GM18873 (cell line): ENCODE measurements at regions not wholly inside any gene's neighbourhood (a gene's known extent, or its start where the extent isn't known, plus 50 kb on each side); places are given as distances from the start of the nearest gene placed in this dataset.

Experiments
- ATAC-seq: cut with Tn5 transposase; IDR thresholded peaks from one replicate; pipeline ENCODE4 v1.9.1; 2021; ENCODE audit warnings: mild to moderate bottlenecking, moderate library complexity, moderate number of reproducible peaks; ENCODE audit not compliant: unreplicated experiment, low FRiP score

DNA sequence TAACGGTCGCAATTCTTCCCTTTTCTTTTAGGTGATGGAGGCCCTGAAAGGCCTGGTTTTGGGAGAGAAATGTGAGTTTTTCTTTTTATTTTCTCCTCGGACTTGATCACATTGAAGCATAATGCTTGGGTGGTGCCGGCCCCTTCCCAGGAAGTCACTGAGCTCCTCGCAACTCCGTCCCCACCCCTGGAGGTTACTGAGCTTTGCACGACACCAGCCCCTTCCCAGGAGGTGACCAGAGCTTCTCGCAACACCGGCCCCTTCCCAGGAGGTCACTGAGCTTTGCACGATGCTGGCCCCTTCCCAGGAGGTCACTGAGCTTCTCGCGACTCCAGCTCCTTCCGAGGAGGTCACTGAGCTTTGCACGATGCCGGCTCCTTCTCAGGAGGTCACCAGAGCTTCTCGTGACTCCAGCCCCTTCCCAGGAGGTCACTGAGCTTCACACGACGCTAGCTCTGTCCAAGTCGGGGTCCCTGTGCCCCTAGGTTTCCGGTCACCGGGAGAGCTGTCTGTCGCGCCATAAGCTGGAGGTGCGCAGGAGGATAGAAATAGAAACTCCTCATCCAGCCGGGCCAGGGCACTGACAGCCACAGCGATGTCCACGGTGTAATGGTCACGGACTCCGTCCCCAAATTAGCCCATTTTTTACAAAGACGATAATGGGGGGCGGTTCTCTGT lies 586.4 kb downstream of the BRD1 start:
- no peak for ATAC-seq

DNA sequence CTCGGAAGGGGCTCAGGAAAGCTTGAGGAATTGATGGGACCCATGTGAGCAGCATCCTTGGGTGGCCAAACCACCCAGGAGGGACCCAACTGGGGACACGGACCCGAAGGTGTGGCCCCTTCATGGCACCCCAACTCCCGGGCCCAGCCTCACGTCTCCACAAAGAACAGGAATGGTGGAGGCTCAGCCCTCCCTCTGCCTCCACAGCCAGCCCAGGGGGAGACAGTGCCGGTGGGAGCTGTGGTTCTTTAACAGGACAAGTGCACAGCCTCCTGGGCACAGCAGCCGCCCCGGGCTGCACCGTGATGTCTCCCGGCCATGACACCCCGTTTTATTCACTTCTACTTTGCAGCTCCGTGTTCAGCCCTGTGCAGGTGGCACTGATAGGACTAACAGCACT lies 587.2 kb downstream of the BRD1 start:
- no peak for ATAC-seq

DNA sequence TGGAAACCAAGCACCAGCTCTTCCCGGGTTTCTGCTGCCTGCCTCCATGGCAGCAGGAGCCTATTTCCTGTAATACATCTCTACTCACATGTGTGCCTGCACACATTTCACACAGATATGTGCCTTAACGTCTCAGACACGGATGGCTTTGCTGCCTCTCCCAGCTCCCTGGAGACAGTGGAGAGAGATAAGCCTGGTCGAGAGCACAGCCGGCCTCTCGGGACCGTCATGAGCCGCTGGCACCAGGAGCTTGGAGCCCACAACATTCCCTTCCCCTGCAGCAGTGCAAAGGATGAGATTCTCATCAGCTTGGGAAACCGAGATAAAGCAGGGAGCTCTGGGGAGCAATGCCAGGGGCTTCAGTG lies 587.7 kb downstream of the BRD1 start:
- ATAC-seq, result no peak

DNA sequence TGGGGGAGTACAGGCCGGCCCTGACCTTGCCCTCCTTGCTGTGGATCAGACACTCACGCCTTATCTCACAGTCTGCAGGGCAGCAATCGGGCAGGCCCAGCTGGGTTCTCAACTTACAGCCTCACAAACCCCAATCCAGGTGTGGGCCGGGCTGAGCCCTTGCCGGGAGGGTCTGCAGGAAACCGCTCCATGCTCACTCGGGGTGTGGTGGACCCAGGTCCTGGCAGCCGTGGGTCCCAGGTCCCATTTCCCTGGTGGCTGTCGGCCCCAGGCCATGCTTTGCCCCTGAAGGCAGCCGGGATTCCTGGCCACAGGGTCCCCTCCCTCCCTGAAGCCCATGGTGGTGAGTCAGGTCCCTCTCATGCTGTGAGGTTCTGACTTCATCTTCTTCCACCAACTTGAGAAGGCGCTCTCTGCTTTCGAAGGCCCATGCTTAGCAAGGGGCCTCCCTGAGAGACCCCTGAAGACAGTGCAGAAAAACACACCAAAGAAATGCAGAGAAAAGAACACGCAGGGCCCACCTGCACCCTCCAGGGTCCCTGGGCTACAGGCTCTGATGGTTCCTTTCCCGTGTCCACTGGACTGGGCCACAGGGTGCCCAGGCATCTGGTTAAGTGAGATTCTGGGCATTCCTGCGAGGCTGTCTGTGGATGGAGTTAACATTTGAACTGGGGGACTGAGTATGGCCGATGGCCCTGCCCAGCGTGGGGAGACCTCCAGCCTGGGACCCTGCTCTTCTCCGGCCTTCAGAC lies 588.2 kb downstream of the BRD1 start:
- no peak for ATAC-seq

DNA sequence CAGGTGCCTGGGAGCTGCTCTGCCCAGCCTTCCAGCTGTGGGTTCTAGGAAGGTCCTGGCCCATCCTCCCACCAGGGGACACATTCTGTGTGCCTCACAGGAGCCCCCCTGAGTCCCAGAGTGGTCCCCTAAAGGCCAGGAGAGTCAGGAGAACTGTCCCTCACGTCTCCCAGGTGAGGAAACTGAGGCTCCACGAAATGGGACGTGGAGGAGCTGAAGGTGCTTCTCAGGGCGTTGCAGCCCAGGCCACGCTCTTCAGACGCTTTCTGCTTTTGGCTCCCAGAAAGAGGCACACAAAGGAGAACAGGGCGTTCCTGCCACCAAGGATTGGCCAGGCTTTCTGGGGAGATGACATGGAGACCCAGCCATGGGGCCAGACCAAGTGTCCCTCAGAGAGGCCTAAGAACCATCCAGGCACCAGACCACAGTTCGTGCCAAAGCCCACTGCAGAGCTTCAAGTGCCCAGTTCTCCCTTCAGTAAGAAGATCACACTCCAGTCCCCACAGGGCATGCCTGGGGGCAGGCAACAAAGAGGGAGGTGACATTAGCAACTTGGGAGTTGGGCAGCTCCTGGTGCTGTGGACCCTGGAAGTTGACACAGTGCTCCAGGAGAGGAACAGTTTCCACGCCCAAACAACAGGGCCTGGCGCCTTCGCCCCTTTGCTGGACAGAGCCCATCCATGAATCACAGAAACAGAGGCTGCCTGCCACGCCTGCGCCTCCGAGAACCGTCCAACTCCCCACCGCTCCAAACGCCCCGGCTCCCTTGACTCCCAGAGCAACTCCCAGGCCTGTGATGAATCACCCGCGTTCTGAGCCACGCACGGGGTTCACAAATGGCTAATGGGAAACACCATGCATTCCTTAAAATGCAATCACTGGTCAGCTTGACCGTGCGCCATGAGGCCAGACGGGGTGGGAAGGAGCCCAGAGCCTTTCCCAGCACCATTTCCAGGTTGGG lies 589.2 kb downstream of the BRD1 start:
- no peak for ATAC-seq

DNA sequence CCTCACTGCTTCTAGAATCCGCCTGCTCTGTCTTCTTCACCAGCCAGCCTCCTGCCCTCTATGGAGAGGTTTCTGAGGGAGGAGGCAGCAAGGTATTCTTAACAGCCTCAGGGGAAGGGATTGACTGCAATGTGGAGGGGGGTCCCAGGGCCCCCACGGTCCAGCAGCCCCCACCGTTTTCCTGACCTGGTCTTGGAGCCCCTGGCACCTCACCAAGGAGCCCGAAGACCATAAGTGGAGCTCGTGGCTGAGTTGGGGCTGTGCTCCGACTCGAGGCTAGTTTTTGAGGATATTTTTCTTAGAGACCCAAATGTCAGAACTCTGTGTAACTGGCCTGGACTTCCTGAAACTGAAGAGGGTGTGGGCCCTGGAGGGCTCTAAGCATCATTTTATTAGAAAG lies 590.0 kb downstream of the BRD1 start:
- no peak for ATAC-seq

DNA sequence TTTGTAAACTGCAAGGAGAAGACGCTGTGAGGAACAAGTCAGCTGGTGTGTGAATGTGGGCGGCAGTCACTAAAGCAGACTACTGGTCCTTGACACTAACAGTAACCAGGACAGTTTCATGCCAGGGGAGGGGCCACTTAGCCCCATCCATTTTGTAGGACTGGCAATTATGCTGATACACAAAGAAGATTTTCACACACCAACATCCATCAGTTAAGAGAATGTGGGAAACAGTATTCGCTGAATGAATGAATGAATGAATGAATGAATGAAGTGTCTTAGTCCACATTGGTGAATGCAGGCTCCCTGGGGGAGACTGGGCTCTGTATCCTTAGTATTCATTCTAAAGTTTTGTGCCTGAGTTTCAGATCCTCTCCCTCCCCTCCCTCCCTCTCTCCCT lies 590.4 kb downstream of the BRD1 start:
- no peak for ATAC-seq

DNA sequence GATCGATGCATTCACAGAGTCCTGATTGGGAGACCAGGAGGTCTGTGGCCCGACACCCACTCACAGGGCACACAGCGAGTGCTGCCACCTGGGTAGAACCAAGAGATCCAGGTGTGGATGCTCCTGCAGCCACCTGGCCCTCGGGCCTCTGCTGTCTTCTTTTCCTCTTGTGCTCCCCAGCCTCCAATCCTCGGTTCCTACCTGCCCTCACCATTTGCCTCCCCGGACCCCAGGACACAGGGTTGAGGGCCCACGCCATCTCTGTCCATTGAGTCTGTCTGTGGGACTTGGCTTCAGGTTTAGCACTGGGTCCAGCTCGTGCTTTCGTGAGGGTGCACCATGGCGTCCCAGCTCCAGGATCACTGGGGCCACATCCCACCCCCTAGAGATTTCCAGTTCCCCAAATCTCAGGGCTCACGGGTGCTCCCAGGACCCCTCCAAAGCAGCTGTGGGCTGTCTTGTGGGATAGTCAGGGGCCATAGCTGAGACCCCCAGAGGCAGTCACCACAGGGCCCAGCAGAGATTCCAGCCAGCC lies 591.1 kb downstream of the BRD1 start:
- ATAC-seq, result no peak

DNA sequence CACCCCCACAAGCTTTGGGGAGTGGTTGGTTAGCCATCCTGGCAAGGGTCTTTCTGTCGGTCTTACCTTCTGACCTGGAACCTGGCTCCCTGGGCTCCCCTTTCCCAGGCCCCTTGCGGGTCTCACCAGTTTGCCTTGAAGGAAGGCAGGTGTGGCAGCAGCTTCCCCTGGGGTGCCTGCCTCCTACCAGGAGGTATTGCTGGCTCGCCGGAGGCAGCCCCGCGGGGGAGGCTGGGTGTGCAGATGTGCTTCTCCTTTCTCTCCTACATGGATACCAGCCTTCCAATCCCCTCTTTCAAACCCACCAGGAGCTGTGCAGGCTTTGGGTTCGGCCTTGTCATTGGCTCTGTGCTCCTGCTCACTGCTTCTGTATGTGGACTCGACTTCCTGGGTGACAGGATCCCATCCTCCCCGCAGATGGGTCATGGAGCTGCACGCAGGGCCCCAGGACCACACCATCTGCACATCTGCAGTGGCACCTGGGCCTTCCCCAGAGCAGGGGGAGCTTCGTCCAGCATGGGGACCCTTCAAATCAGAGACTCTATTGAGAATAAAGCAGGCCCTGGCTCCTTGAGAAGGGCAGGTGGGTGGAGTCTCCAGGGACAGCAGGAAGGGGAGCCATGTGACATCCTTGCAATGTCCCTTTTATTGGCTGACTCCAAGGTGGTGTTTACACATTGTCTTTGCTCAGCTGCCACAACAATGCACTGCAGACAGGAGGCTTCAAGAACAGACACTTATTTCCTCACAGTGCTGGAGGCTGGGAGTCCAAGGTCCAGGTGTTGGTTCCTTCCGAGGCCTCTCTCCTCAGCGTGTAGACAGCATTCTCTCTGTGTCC lies 592.0 kb downstream of the BRD1 start:
- no peak for ATAC-seq

DNA sequence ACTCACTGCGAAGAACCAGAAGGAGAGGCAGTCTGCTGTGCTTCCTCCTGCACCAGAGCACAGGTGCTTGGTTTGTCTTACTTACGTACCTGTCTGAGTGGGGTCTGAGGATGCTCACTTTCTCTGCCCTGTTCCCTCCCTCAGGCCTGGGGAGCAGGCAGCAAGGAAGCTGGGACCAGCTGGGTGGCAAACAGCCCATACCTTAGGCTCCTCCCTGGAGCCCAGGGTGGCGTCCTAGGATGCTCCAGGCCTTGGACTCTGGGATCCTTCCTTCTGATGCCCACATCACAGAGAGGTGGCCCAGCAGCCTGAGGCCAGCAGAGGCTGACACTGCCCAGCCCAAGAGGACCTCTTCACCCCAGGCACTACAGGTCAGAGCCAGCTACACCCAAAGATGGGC lies 593.2 kb downstream of the BRD1 start:
- ATAC-seq, result no peak

DNA sequence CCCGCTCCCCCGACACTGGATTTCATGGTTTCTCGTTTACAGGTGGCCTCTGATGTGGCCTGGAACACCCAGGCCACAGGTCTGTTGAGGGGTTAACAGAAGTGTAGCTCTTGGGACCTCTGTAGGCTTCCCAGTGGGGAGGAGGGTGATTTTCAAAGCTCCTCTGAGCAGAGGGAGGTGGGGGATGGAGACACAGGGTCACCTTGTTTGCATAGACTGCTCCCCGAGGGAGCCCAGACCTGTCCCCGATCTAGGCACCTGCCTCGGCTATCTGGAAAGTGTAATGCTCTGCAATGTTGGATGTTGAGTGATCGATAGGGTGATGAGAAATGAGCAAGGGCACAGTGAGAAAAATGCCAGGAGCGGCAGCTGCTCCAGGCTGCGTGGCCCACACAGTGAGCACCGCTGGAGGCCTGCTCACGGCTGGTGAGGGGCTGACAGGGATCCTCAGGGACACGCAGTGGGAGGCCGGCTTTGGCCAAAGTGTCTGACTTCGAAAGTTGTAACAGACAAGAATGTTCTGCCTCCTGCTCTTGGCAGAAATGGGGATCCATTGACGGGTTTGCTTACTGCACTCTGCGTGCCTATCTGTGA lies 594.1 kb downstream of the BRD1 start:
- ATAC-seq, result no peak

DNA sequence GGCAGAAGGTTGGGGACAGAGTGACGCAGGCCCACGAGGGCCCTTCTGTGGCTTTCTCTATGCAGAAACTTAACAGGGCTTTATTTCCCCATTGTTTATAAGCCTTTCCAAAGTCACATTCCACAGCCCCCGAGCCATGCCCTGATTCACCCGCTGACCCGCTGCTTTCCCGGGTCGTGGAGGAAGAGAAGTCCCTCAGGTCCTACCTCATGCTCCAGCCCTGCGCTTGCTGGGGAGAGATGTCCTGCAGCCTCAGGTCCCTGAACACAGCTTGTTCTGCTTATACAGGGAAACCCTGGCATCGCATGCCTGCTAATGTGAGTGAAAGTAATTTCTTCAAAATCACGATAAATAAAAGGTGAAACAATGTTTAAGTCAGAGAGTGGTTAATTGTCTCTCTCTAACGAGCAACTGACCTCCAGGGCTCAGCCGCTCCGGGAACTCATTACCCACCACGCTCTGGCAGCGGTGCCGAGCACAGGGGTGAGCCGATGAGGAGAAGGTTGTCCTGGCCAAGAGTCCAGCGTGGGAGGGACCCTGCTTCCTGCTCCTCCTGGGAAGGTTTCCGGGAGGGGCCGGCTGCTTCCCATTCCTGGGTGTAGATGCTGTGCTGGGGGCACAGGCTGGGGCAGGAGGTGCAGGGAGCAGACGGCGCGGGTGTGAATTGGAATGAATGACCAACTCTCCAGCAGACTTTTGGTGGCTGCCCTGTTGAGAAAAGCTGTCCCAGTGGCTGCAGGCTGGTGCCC lies 595.2 kb downstream of the BRD1 start:
- ATAC-seq, result no peak

DNA sequence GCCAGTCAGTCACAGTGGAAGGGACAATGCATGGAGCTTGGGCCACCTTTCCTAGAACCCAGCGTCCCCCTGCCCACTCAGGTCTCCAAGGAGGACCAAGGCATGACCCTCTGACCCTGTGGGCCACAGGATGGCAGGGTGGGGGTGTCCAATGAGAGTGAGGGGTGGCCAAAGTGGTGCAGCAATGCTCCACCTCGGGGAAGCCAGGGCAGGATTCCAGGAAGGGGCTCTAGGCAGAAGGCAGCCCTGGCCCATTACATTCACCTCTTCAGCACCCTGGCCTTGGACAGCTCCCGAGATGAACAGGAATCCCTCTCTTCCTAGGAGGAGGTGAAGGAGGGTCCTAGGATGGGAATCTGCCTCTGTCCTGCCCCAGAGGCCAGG lies 597.5 kb downstream of the BRD1 start:
- no peak for ATAC-seq

DNA sequence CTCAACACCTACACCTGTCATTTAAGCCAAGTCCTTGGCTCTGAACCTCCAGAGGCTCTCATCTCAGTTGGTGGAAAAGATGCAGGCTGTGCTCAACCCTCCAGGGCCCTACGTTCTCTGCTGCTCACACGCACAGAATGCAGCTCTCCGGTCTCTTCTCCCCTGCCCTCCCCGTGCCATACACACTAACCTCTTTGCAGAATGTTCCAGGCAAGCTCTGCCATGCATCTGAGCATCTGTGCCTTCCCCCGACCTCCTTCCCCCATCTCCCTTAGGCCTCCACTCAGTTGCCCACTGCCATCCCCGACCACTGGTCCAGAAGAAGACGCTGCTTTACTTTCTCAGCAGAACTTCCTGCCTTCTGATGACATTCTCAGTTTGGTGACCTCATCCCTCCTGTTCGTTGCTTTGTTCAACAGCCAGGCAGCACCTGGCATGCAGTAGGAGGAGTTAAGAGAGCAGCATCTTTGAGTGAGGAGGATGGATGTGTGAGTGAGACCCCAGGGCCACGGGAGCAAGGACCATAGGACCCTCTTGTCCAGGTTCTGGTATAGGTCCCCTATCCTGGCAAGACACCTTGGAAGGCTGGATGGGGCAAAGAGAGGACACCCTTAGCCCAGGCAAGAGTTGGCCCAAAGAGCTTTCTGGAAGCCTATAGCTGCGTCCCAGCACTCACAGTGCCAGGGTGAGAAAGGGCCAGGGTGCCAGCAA lies 598.0 kb downstream of the BRD1 start:
- no peak for ATAC-seq

DNA sequence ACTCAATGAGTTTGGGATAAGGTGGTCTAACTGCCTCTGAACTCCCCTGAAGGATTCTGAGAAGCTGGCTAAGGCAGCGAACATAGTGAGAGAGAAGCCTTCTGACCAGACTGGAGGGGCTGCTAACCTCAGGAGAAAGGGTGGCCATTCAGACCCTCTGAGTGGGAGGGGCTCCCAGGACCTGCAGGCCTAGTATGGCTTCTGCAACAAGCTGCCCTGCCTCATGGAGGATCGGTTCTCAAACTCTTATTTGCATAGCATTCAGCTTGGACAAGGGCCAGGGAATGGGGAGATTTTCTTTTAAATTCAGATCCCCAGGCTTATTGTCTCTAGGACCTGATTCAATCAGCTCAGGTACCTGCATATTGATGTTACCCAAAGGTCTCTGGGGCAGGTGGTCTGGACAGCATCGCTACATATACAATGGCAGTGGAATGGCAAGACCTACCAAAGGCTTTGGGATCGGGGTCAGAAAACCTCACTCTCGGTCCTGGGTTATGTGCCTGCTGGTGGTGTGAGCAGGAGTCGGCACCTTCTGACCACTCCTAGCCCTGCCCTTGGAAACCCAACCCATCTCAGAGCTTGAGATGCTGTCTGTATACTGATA lies 599.1 kb downstream of the BRD1 start:
- ATAC-seq, result no peak

DNA sequence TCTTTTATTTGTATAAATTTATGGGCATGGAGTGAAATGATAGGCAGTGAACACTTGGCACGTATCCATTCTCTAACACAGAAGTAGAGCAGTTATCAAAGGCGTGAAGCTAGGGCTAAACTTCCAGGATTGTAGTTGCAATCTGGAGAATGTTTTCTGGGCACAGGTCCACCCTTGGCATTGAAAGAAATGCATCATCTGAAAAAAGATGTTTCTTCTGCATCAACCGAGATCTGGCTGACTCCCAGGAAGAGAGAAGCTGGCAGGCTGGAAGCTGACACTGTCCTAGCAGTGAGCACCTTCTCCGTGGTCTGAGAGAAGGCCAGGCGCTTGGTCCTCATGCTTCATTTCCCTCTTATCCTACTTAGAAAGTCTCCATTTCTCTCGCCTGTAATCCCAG lies 600.0 kb downstream of the BRD1 start:
- no peak for ATAC-seq

DNA sequence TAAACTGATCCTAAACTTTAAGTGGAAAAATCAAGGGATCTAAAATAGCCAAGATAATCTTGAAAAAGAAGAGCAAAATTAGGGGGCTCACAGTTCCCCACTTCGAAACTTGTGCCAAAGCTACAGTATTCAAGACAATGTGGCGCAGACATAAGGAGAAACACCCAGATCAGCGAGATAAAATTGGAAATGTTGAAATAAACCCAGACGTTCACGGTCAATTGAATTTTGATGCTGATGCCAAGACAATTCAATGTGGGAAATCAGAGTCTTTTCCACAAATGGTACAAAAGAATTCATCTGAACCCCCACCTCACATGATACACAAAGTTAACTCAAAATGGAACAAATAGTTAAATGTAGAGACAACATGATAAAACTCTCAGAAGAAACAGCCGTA lies 601.6 kb downstream of the BRD1 start:
- ATAC-seq, result no peak

DNA sequence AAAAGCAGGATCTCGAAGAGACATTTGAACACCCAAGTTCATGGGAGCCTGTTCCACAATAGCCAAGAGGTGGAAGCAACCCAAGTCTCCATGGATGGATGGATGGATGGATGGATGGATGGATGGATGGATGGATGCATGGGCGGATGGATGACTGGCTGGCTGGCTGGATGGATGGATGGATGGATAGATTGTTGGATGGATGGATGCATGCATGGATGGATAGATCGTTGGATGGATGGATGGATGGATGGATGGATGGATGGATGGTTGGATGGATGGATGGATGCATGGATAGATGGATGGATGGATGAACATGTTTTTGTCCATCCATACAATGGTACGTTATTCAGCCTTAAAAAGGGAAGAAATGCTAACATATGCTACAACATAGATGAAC lies 603.4 kb downstream of the BRD1 start:
- ATAC-seq, result no peak
